Activated CD4-positive, alpha-beta memory T cell treated with anti-CD3 and anti-CD28 coated beads, Interleukin-2, amount 10 ng/mL, durations not matched to agents 7 days and 5 days (primary cell): ENCODE measurements at regions not wholly inside any gene's neighbourhood (a gene's known extent, or its start where the extent isn't known, plus 50 kb on each side); places are given as distances from the start of the nearest gene placed in this dataset.

Experiments
- CTCF ChIA-PET: fragments of 350-600 bp; sonication (Branson Sonifier 250); formaldehyde crosslinking; loops from one replicate; lab custom pipeline; 2021; ENCODE audit warnings: antibody characterized with exemption, inconsistent platforms; lab: Charles Lee
- POLR2A ChIA-PET: fragments of 350-600 bp; sonication (Branson Sonifier 250); formaldehyde crosslinking; loops from one replicate; lab custom pipeline; 2021; ENCODE audit warnings: antibody characterized with exemption; lab: Charles Lee
- DNase-seq: peaks from one replicate; pipeline ENCODE4 v3.0.0-alpha.2; 2020
- H3K27ac Mint-ChIP-seq: one replicate; pipeline ENCODE4 v1.8.0; 2021; ENCODE audit warnings: mild to moderate bottlenecking, mixed read lengths
- H3K27me3 Mint-ChIP-seq: one replicate; pipeline ENCODE4 v1.8.0; 2021; ENCODE audit warnings: mixed read lengths
- H3K36me3 Mint-ChIP-seq: one replicate; pipeline ENCODE4 v1.8.0; 2021; ENCODE audit warnings: low read depth, mixed read lengths
- H3K4me1 Mint-ChIP-seq: one replicate; pipeline ENCODE4 v1.8.0; 2021; ENCODE audit warnings: mixed read lengths
- H3K4me3 Mint-ChIP-seq: one replicate; pipeline ENCODE4 v1.8.0; 2021; ENCODE audit warnings: mild to moderate bottlenecking, mixed read lengths
- H3K9me3 Mint-ChIP-seq: one replicate; pipeline ENCODE4 v1.8.0; 2021; ENCODE audit warnings: mixed read lengths

DNA sequence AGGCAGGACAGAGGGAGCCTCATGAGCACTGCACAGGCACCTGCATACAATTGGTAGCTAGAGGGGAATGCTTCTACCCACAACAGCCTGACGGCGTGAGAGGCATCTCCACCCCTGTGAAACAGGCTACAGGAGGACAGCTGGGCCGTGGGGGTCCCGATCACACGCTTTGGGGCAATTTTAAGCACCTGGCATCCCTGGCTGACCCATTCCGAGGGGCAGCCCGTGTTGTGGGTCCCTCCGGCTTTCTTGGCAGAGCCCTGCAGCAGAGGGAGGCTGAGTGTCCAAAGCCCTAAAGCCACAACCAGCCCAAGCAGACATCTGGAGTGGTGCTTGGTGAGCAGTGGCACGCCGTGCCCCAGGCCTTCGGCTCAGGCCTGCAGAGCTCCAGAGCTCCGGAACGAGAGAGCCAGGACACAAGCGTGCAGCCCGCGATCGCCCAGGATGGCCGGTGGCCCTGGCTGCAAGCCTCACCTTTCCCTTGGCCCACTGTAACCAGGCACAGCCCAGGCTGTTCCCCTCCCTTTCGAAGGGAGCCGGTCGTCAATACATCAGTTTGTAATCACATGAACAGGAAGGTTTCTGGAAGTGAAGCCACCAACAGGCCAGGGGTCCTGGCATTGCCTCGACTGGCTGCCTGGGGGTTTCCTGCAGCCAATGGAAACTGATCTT, 81.4 kb downstream of the DLL1 start:
- no peaks in the 10 kb centered on the region for H3K4me1 Mint-ChIP-seq
- peaks cover 19% of the 10 kb centered on the region for H3K9me3 Mint-ChIP-seq
- no peaks in the 10 kb centered on the region for H3K27me3 Mint-ChIP-seq
- ChIA-PET POLR2A (no interaction called here), CTCF (no interaction called here)
- DNase-seq = peak; percentile 10
- H3K27ac Mint-ChIP-seq = no peak overlapping the region
- H3K36me3 Mint-ChIP-seq = no peaks in the 10 kb centered on the region
- H3K4me3 Mint-ChIP-seq = no peak overlapping the region

DNA sequence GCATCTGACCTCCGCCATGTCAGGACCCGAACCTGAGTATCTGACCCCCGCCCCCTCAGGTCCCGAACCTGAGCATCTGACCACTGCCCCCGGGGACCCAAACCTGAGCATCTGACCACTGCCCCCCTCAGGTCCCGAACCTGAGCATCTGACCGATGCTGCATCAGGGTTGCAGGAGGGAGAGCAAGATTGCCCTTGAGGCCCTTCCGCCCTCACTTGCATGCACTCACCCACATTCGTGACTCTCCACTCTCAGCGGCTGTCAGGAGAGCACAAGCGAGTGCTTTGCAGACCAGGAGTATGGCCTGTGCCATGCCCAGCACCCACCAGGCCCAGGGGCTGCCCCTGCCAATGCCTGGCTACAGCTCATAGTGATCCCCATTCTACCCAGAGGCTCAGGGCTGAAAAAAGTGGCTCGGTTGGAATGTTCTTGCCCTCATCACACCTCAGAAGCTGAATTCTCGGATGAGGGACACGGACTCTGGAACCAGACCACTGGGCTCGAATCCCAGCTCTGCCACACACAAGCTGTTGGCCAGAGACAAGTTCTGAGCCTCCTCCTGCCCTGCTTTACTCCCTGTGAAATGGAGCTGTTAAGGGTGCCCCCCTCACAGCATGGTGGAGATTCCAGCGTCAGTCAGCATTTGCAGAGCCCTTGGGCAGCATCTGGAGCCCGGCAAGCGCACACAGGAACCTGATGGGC, 82.1 kb downstream of the DLL1 start:
- Mint-ChIP-seq H3K9me3 (peaks cover 25% of the 10 kb centered on the region), H3K27ac (no peak overlapping the region), H3K27me3 (no peaks in the 10 kb centered on the region), H3K36me3 (no peaks in the 10 kb centered on the region), H3K4me1 (no peaks in the 10 kb centered on the region), H3K4me3 (no peak overlapping the region)
- CTCF ChIA-PET = no interaction called here
- POLR2A ChIA-PET = no interaction called here
- DNase-seq = peak; percentile 9

DNA sequence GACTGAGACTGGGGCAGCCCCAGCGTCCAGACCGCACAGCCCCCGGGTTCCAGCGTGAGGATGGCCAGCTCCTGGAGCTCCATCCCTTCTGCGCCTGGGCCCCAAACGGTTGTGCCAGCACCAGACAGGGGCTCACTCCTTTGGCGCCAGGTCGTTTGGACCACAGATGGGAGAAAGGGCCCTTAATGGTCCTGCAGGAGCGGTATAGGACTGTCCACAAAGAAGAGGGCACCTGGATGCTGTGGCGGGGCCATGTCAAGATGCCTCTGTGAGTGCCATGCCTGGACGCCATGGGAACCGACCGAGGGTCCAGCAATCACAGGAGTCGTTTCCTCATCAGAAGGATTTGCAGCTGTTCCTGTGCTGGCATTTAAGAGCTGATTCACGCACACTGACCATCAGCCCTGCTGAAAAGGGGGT, 82.7 kb downstream of the DLL1 start:
- no peaks in the 10 kb centered on the region for H3K4me1 Mint-ChIP-seq
- no peaks in the 10 kb centered on the region for H3K36me3 Mint-ChIP-seq
- H3K4me3 Mint-ChIP-seq = no peak overlapping the region
- peaks cover 25% of the 10 kb centered on the region for H3K9me3 Mint-ChIP-seq
- H3K27ac Mint-ChIP-seq = no peak overlapping the region
- POLR2A ChIA-PET = no interaction called here
- no peak for DNase-seq
- CTCF ChIA-PET = no interaction called here
- no peaks in the 10 kb centered on the region for H3K27me3 Mint-ChIP-seq

GRCh38 chr6:170207586-170208181, 83.2 kb downstream of the DLL1 start:
- H3K27ac Mint-ChIP-seq = no peak overlapping the region
- H3K4me3 Mint-ChIP-seq = no peak overlapping the region
- no peaks in the 10 kb centered on the region for H3K27me3 Mint-ChIP-seq
- H3K4me1 Mint-ChIP-seq = no peaks in the 10 kb centered on the region
- ChIA-PET POLR2A (no interaction called here), CTCF (no interaction called here)
- H3K9me3 Mint-ChIP-seq = peaks cover 27% of the 10 kb centered on the region
- peak; percentile 13 for DNase-seq
- H3K36me3 Mint-ChIP-seq = no peaks in the 10 kb centered on the region

GRCh38 chr6:170206851-170207431, 83.9 kb downstream of the DLL1 start:
- Mint-ChIP-seq H3K27me3 (no peaks in the 10 kb centered on the region), H3K4me1 (no peaks in the 10 kb centered on the region), H3K4me3 (no peak overlapping the region), H3K27ac (no peak overlapping the region), H3K9me3 (peaks cover 27% of the 10 kb centered on the region), H3K36me3 (no peaks in the 10 kb centered on the region)
- peak; percentile 9 for DNase-seq
- POLR2A ChIA-PET = no interaction called here
- CTCF ChIA-PET = no interaction called here

DNA sequence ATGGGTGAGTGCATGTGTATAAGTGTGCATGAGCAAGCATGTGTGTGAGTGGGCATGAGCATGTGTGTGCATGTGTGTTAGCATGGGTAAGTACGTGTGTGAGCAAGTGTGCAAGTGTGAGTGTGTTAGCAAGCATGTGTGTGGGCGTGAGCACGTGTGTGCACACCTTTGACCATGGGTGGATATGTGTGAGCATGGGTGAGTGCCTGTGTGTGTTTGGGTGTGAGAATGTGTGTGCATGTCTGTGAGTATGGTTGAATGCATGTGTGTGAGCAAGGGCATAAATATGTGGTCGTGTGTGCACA, 84.6 kb downstream of the DLL1 start:
- POLR2A ChIA-PET = no interaction called here
- Mint-ChIP-seq H3K27ac (no peak overlapping the region), H3K4me3 (no peak overlapping the region), H3K27me3 (no peaks in the 10 kb centered on the region), H3K4me1 (no peaks in the 10 kb centered on the region), H3K9me3 (peaks cover 27% of the 10 kb centered on the region), H3K36me3 (no peaks in the 10 kb centered on the region)
- peak; percentile 13 for DNase-seq
- CTCF ChIA-PET = no interaction called here

DNA sequence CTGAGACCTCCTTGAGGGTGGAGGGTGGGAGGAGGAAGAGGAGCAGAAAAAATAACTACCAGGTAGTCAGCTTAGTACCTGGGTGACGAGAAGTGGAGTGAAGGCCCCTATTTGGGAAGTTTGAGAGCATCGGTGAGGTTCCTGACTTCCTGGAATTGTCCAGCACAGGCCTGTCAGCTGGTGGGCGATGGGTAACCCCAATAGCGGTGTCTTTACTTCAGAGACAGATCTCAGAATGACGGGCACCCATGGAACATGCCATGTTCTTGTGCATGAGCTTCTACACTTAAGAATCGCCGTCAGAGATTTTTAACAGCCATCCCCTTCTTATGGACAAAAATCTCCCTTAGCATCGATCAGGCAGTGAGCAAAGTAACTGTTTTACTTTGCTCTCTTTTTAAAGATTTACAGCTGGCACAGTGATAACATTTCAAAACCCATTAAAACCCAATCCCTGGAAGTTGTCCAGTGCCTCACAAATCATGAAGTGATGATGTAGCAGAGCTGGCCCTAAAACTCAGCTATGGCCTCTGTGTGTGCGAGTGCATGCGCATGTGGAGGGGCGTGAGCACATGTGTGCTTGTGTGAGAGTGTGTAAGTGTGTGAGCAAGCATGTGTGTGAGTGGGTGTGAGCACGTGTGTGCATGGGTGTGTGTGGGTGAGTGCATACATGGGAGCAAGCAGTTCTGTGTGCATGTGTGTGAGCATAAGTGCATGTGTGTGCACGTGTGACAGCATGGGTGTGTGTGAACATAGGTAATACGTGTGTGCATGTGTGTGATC, 85.2 kb downstream of the DLL1 start:
- DNase-seq = no peak

DNA sequence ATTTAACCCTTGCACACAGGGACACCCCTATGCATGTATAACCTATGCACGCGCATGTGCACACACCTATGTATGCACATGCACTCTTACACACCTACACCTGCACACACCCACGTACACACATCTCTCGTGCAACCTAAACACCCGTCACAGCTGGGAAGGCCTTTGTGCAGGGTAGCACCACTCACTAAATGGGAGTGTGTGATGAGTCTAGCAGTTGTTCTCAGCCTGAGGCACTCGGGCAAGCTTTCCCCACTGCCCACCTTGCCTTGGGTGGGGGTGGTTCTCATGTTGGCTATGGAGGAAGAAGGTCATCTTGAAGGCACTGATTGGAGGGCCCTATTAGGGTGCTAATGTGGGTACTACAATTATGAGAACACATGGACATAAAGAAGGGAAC, 85.8 kb downstream of the DLL1 start:
- ChIA-PET CTCF (no interaction called here), POLR2A (no interaction called here)
- Mint-ChIP-seq H3K4me1 (no peaks in the 10 kb centered on the region), H3K36me3 (no peaks in the 10 kb centered on the region), H3K27me3 (peaks cover under 1% of the 10 kb centered on the region), H3K9me3 (peaks cover 27% of the 10 kb centered on the region), H3K4me3 (no peak overlapping the region), H3K27ac (no peak overlapping the region)
- DNase-seq = no peak

More for the DNA sequence above, 85.2 kb downstream of the DLL1 start:
- ChIA-PET POLR2A (no interaction called here), CTCF (no interaction called here)
- H3K36me3 Mint-ChIP-seq = no peaks in the 10 kb centered on the region
- no peaks in the 10 kb centered on the region for H3K4me1 Mint-ChIP-seq
- peaks cover 27% of the 10 kb centered on the region for H3K9me3 Mint-ChIP-seq
- no peak overlapping the region for H3K4me3 Mint-ChIP-seq
- H3K27me3 Mint-ChIP-seq = no peaks in the 10 kb centered on the region
- H3K27ac Mint-ChIP-seq = no peak overlapping the region

DNA sequence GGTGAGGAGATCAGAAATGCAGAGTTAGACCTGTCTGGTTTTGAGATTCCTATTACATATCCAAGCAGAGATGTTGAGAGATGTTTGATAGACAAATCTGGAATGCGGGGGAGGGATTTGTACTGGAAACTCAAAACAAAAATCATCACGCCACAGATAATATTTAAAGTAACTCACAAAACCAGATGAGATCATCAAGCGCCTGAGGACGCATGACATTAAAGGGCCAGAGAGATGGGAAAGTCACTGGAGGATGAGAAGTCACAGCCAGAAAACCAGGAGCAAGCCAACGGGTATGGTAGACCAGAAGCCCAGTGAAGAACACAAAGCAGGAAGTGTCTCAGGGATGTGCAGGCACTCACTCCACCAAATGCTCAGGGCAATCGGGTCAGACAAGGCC, 87.7 kb downstream of the DLL1 start:
- Mint-ChIP-seq H3K9me3 (peaks cover 27% of the 10 kb centered on the region), H3K4me3 (no peak overlapping the region), H3K27ac (no peak overlapping the region), H3K4me1 (no peaks in the 10 kb centered on the region), H3K36me3 (no peaks in the 10 kb centered on the region), H3K27me3 (peaks cover 2% of the 10 kb centered on the region)
- DNase-seq = no peak
- CTCF ChIA-PET = no interaction called here
- POLR2A ChIA-PET = no interaction called here

- no peak overlapping the region for H3K4me3 Mint-ChIP-seq
These were observed 88.3 kb downstream of the DLL1 start for GRCh38 chr6:170202416-170203135.

DNA sequence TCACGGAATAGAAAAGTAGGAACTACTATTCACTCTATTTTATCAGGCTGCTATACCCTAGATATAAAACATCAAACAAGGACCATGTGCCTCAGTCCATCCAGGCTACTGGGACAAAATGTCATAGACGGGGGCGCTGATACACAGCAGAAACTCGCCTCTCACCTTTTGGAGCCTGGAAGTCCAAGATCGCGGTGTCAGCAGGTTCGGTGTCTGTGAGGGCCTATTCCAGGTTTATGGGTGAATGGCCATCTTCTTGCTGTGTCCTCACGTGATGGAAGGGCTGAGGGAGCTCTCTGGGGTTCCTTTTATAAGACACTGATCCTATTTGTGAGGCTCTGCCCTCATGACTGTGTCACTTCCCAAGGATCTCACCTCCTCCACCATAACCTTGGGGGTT, 89.5 kb downstream of the DLL1 start:
- CTCF ChIA-PET = no interaction called here
- Mint-ChIP-seq H3K9me3 (peaks cover 31% of the 10 kb centered on the region), H3K4me3 (no peak overlapping the region), H3K27ac (no peak overlapping the region), H3K27me3 (peaks cover 6% of the 10 kb centered on the region), H3K4me1 (no peaks in the 10 kb centered on the region), H3K36me3 (no peaks in the 10 kb centered on the region)
- DNase-seq = no peak
- POLR2A ChIA-PET = no interaction called here

More at GRCh38 chr6:170202416-170203135, 88.3 kb downstream of the DLL1 start:
- ChIA-PET POLR2A (no interaction called here), CTCF (no interaction called here)
- Mint-ChIP-seq H3K9me3 (peaks cover 27% of the 10 kb centered on the region), H3K36me3 (no peaks in the 10 kb centered on the region), H3K27me3 (peaks cover 2% of the 10 kb centered on the region), H3K27ac (no peak overlapping the region), H3K4me1 (no peaks in the 10 kb centered on the region)
- DNase-seq = no peak

DNA sequence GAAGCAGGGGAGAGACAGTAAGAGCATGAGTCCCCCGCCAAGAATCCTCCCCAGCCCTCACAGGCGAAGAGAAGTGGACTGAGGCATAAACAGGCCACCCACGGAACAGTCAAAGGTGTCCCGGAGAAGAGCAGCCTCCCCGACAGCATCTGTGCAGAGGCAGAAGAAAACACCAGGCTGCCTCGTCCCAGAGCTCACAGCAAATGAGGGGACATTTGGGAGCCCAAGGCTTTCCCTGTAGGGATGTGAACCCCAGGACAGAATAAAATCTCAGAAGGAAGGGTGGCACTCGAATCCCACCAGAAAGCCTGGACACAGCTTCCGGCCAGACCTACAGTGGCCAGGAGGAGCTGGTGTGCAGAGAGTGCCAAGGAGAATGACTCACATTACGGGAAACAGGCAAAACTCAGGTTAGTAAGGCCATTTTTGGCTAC, 90.4 kb downstream of the DLL1 start:
- no peak overlapping the region for H3K4me3 Mint-ChIP-seq
- no peak for DNase-seq
- no peaks in the 10 kb centered on the region for H3K4me1 Mint-ChIP-seq
- H3K27ac Mint-ChIP-seq = no peak overlapping the region
- POLR2A ChIA-PET = no interaction called here
- H3K9me3 Mint-ChIP-seq = peaks cover 31% of the 10 kb centered on the region
- H3K36me3 Mint-ChIP-seq = no peaks in the 10 kb centered on the region
- CTCF ChIA-PET = no interaction called here
- peaks cover 11% of the 10 kb centered on the region for H3K27me3 Mint-ChIP-seq
